IPS-15b (cell line): ENCODE measurements at regions not wholly inside any gene's neighbourhood (a gene's known extent, or its start where the extent isn't known, plus 50 kb on each side); places are given as distances from the start of the nearest gene placed in this dataset.

ENCODE experiments used
- H3K27me3 ChIP-seq: one replicate; pipeline ENCODE4 v1.6.1; 2013; ENCODE audit warnings: low read length; ENCODE audit not compliant: control insufficient read depth, insufficient read depth
- H3K36me3 ChIP-seq: one replicate; pipeline ENCODE4 v1.6.1; 2013; ENCODE audit warnings: low read length; ENCODE audit not compliant: control insufficient read depth, insufficient read depth
- H3K4me1 ChIP-seq: one replicate; pipeline ENCODE4 v1.6.1; 2013; ENCODE audit warnings: mild to moderate bottlenecking, low read length; ENCODE audit not compliant: control insufficient read depth, insufficient read depth
- H3K4me3 ChIP-seq: one replicate; pipeline ENCODE4 v1.5.1; 2013; ENCODE audit warnings: low read depth, low read length
- H3K9ac ChIP-seq: one replicate; pipeline ENCODE4 v1.6.1; 2013; ENCODE audit warnings: low read depth, mild to moderate bottlenecking, low read length
- H3K9me3 ChIP-seq: one replicate; pipeline ENCODE4 v1.6.1; 2013; ENCODE audit warnings: mild to moderate bottlenecking, low read length; ENCODE audit not compliant: control insufficient read depth, insufficient read depth

- H3K4me3 ChIP-seq, result no peak overlapping the region
- H3K9me3 ChIP-seq, result no peaks in the 10 kb centered on the region
- H3K36me3 ChIP-seq, result no peaks in the 10 kb centered on the region
- no peak overlapping the region for H3K9ac ChIP-seq
- no peaks in the 10 kb centered on the region for H3K27me3 ChIP-seq
- no peaks in the 10 kb centered on the region for H3K4me1 ChIP-seq
Observed at GRCh38 chr3:102571720-102572384, 137.0 kb downstream of the ZPLD1 start.

GRCh38 chr3:102573483-102574028 is 138.7 kb downstream of the ZPLD1 start:
- no peak overlapping the region for H3K4me3 ChIP-seq
- no peaks in the 10 kb centered on the region for H3K4me1 ChIP-seq
- no peaks in the 10 kb centered on the region for H3K27me3 ChIP-seq
- H3K9ac ChIP-seq, result no peak overlapping the region
- H3K36me3 ChIP-seq, result no peaks in the 10 kb centered on the region
- no peaks in the 10 kb centered on the region for H3K9me3 ChIP-seq

- Histone ChIP-seq H3K4me1 (no peaks in the 10 kb centered on the region), H3K36me3 (no peaks in the 10 kb centered on the region), H3K4me3 (no peak overlapping the region), H3K9me3 (no peaks in the 10 kb centered on the region), H3K9ac (no peak overlapping the region), H3K27me3 (no peaks in the 10 kb centered on the region)
Observed at GRCh38 chr3:102574355-102574754, 139.5 kb downstream of the ZPLD1 start.

- Histone ChIP-seq H3K27me3 (no peaks in the 10 kb centered on the region), H3K4me3 (no peak overlapping the region), H3K9ac (no peak overlapping the region), H3K9me3 (no peaks in the 10 kb centered on the region), H3K36me3 (no peaks in the 10 kb centered on the region), H3K4me1 (no peaks in the 10 kb centered on the region)
Observed at GRCh38 chr3:102576651-102577050, 141.8 kb downstream of the ZPLD1 start.

GRCh38 chr3:102577082-102577789 is 142.4 kb downstream of the ZPLD1 start:
- Histone ChIP-seq H3K27me3 (no peaks in the 10 kb centered on the region), H3K4me1 (no peaks in the 10 kb centered on the region), H3K36me3 (no peaks in the 10 kb centered on the region), H3K9ac (no peak overlapping the region), H3K9me3 (no peaks in the 10 kb centered on the region), H3K4me3 (no peak overlapping the region)

- no peak overlapping the region for H3K4me3 ChIP-seq
- no peaks in the 10 kb centered on the region for H3K36me3 ChIP-seq
- H3K27me3 ChIP-seq, result no peaks in the 10 kb centered on the region
- H3K9me3 ChIP-seq, result no peaks in the 10 kb centered on the region
- H3K9ac ChIP-seq, result no peak overlapping the region
- H3K4me1 ChIP-seq, result no peaks in the 10 kb centered on the region
Observed at GRCh38 chr3:102580760-102581159, 145.9 kb downstream of the ZPLD1 start.

- Histone ChIP-seq H3K36me3 (no peaks in the 10 kb centered on the region), H3K4me1 (no peaks in the 10 kb centered on the region), H3K4me3 (no peak overlapping the region), H3K27me3 (no peaks in the 10 kb centered on the region), H3K9me3 (no peaks in the 10 kb centered on the region), H3K9ac (no peak overlapping the region)
Observed at GRCh38 chr3:102586485-102586884, 151.7 kb downstream of the ZPLD1 start.

GRCh38 chr3:102593812-102594602 is 159.2 kb downstream of the ZPLD1 start:
- no peak overlapping the region for H3K4me3 ChIP-seq
- no peak overlapping the region for H3K9ac ChIP-seq
- no peaks in the 10 kb centered on the region for H3K4me1 ChIP-seq
- H3K36me3 ChIP-seq, result no peaks in the 10 kb centered on the region
- H3K27me3 ChIP-seq, result no peaks in the 10 kb centered on the region
- H3K9me3 ChIP-seq, result no peaks in the 10 kb centered on the region

- Histone ChIP-seq H3K4me1 (no peaks in the 10 kb centered on the region), H3K4me3 (no peak overlapping the region), H3K9me3 (no peaks in the 10 kb centered on the region), H3K27me3 (no peaks in the 10 kb centered on the region), H3K36me3 (no peaks in the 10 kb centered on the region), H3K9ac (no peak overlapping the region)
Observed at GRCh38 chr3:102595057-102595456, 160.2 kb downstream of the ZPLD1 start.

GRCh38 chr3:102599819-102600576 is 165.2 kb downstream of the ZPLD1 start:
- Histone ChIP-seq H3K9me3 (no peaks in the 10 kb centered on the region), H3K4me1 (no peaks in the 10 kb centered on the region), H3K27me3 (no peaks in the 10 kb centered on the region), H3K36me3 (no peaks in the 10 kb centered on the region), H3K4me3 (no peak overlapping the region), H3K9ac (no peak overlapping the region)

GRCh38 chr3:102605153-102605552 is 170.3 kb downstream of the ZPLD1 start:
- no peaks in the 10 kb centered on the region for H3K4me1 ChIP-seq
- H3K4me3 ChIP-seq, result no peak overlapping the region
- H3K9ac ChIP-seq, result no peak overlapping the region
- no peaks in the 10 kb centered on the region for H3K27me3 ChIP-seq
- no peaks in the 10 kb centered on the region for H3K36me3 ChIP-seq
- H3K9me3 ChIP-seq, result no peaks in the 10 kb centered on the region
